HT1080 (cell line): ENCODE measurements at regions not wholly inside any gene's neighbourhood (a gene's known extent, or its start where the extent isn't known, plus 50 kb on each side); places are given as distances from the start of the nearest gene placed in this dataset.

ENCODE experiments used
- DNase-seq: peaks from one replicate; pipeline ENCODE4 v3.0.0-alpha.2; 2015; ENCODE audit warnings: low read depth

GRCh38 chr22:27489178-27489675, 312.3 kb downstream of the MN1 start:
- DNase-seq: peak; percentile 42

- DNase-seq: no peak
These were observed 311.5 kb downstream of the MN1 start for GRCh38 chr22:27490080-27490479.

- no peak for DNase-seq
These were observed 309.7 kb downstream of the MN1 start for GRCh38 chr22:27491888-27492287.

- DNase-seq: peak; percentile 24
These were observed 308.9 kb downstream of the MN1 start for GRCh38 chr22:27492566-27493201.

- DNase-seq: no peak
These were observed 307.8 kb downstream of the MN1 start for GRCh38 chr22:27493796-27494195.

- no peak for DNase-seq
These were observed 306.8 kb downstream of the MN1 start for GRCh38 chr22:27494785-27495184.

- no peak for DNase-seq
These were observed 306.2 kb downstream of the MN1 start for GRCh38 chr22:27495325-27495724.

GRCh38 chr22:27499121-27499520, 302.4 kb downstream of the MN1 start:
- DNase-seq: no peak

GRCh38 chr22:27501191-27501936, 300.2 kb downstream of the MN1 start:
- DNase-seq: no peak

- DNase-seq: no peak
These were observed 299.2 kb downstream of the MN1 start for GRCh38 chr22:27502327-27502726.

GRCh38 chr22:27504360-27505253, 296.9 kb downstream of the MN1 start:
- no peak for DNase-seq

- no peak for DNase-seq
These were observed 294.4 kb downstream of the MN1 start for GRCh38 chr22:27507111-27507611.

- peak; percentile 50 for DNase-seq
These were observed 293.5 kb downstream of the MN1 start for GRCh38 chr22:27507935-27508526.

GRCh38 chr22:27509132-27509920, 292.2 kb downstream of the MN1 start:
- DNase-seq: no peak

- DNase-seq: no peak
These were observed 291.5 kb downstream of the MN1 start for GRCh38 chr22:27510024-27510423.

- DNase-seq: peak; percentile 96
These were observed 289.2 kb downstream of the MN1 start for GRCh38 chr22:27512283-27512761.

- no peak for DNase-seq
These were observed 288.5 kb downstream of the MN1 start for GRCh38 chr22:27513021-27513420.

- DNase-seq: no peak
These were observed 286.7 kb downstream of the MN1 start for GRCh38 chr22:27514601-27515523.
